Panc1 (cell line): ENCODE measurements at regions not wholly inside any gene's neighbourhood (a gene's known extent, or its start where the extent isn't known, plus 50 kb on each side); places are given as distances from the start of the nearest gene placed in this dataset.

Source experiments
- ATAC-seq: fragments of 200-7000 bp; cut with Tn5 transposase; 2 replicates; pipeline ENCODE4 v1.9.1; 2020; ENCODE audit warnings: mild to moderate bottlenecking, moderate library complexity
- BruUV-seq: library from RNA; stranded (reverse); fragments of 400-500 nt; replicated peaks from 2 replicates; lab custom pipeline; 2021; lab: Mats Ljungman, UMichigan
- CTCF ChIA-PET: fragments of 300-600 bp; sonication (Branson Sonifier 250); formaldehyde crosslinking; loops from one replicate; lab custom pipeline; 2022; ENCODE audit warnings: antibody characterized with exemption; lab: Charles Lee
- POLR2A ChIA-PET: fragments of 300-600 bp; sonication (Branson Sonifier 250); formaldehyde crosslinking; loops from one replicate; lab custom pipeline; 2022; ENCODE audit warnings: antibody characterized with exemption; lab: Charles Lee
- DNase-seq: peaks from one replicate; pipeline ENCODE4 v3.0.0-alpha.2; 2010; ENCODE audit warnings: low read depth, low spot score
- H3K27ac ChIP-seq: 2 replicates; pipeline ENCODE4 v1.5.1; 2011; ENCODE audit warnings: mild to moderate bottlenecking, low read length, inconsistent platforms
- H3K27me3 ChIP-seq: fragments of 200-500 bp; sonication (Bioruptor generic); 2 replicates; pipeline ENCODE4 v1.6.0; 2014; ENCODE audit warnings: low read length, inconsistent platforms; ENCODE audit not compliant: control insufficient read depth, insufficient read depth
- H3K36me3 ChIP-seq: fragments of 200-500 bp; sonication (Bioruptor generic); 2 replicates; pipeline ENCODE4 v1.5.1; 2014; ENCODE audit warnings: inconsistent platforms, mild to moderate bottlenecking, low read length, moderate library complexity; ENCODE audit not compliant: control insufficient read depth, insufficient read depth
- H3K4me1 ChIP-seq: 2 replicates; pipeline ENCODE4 v1.5.1; 2011; ENCODE audit warnings: inconsistent platforms, mild to moderate bottlenecking, low read length, moderate library complexity; ENCODE audit not compliant: control insufficient read depth, insufficient read depth
- H3K4me3 ChIP-seq, 2 experiments: 2 replicates each; pipeline ENCODE4 v1.5.1; 2011 to 2012; ENCODE audit warnings: low read depth in 2 of 2, low read length in 2 of 2, mild to moderate bottlenecking in 2 of 2, inconsistent platforms in 1 of 2, moderate library complexity in 1 of 2
- H3K9me3 ChIP-seq: fragments of 200-500 bp; sonication (Bioruptor generic); 2 replicates; pipeline ENCODE4 v1.5.1; 2014; ENCODE audit warnings: low read depth, mild to moderate bottlenecking, inconsistent platforms, low read length, moderate library complexity; ENCODE audit not compliant: control insufficient read depth, insufficient read depth
- CTCF ChIP-seq: fragments of 450-650 bp; IDR thresholded peaks from 2 replicates; pipeline ENCODE4 v1.5.1; 2017; ENCODE audit warnings: mild to moderate bottlenecking
- POLR2AphosphoS5 ChIP-seq: IDR thresholded peaks from 2 replicates; pipeline ENCODE4 v1.6.1; 2012; ENCODE audit warnings: mild to moderate bottlenecking, low read depth, low read length, moderate library complexity
- SIN3A ChIP-seq: IDR thresholded peaks from 2 replicates; pipeline ENCODE4 v1.6.1; 2012; ENCODE audit warnings: low read depth, mild to moderate bottlenecking, low read length, moderate library complexity, borderline replicate concordance; ENCODE audit not compliant: insufficient read depth
- TCF7L2 ChIP-seq: IDR thresholded peaks from 2 replicates; pipeline ENCODE4 v1.6.1; 2011; ENCODE audit warnings: mild to moderate bottlenecking, low read depth, low read length, inconsistent platforms
- in situ Hi-C: cut with HindIII; loops from 2 replicates; pipeline ENCODE4 v1.10.0; 2016; ENCODE audit warnings: low sequenced_read_pairs, low pct_unique_long_range_greater_than_20kb
- intact Hi-C: fragments of 100-400 bp; cut with micrococcal nuclease; formaldehyde crosslinking; loops from one replicate; pipeline ENCODE4 v1.10.0; 2022; ENCODE audit not compliant: unreplicated experiment
- TF ChIP-seq, protein P1 (sequence below), 2 experiments: IDR thresholded peaks; 2 replicates each; pipeline ENCODE4 v1.6.1; 2011 to 2012; ENCODE audit warnings: low read depth in 2 of 2, control low read depth in 1 of 2, low read length in 1 of 2, mild to moderate bottlenecking in 1 of 2, moderate library complexity in 1 of 2; ENCODE audit not compliant: insufficient read depth in 1 of 2

DNA sequence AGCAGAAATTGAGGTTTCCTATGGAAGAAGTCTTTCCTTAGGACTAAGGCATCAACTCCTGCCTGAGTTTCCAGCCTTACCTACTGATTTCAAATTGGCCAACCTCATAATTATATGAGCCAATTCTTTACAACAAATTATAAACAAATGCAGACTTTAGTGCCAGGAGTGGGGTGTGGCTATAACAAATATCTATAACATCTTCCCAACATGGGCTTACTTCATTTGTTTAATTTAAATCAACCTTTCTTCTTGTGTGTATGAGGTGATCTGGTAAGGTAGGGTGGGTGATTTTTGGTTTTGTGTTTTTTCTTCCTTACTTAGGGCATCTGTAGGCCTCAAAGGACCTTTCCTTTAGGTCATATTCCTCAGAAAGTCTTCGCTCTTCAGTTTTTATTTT lies 354.9 kb downstream of the SHANK2 start:
- H3K4me3 ChIP-seq: no peak overlapping the region
- TF ChIP-seq CTCF (no peak), POLR2AphosphoS5 (no peak), TCF7L2 (no peak), SIN3A (no peak)
- TF ChIP-seq, protein P1, sequence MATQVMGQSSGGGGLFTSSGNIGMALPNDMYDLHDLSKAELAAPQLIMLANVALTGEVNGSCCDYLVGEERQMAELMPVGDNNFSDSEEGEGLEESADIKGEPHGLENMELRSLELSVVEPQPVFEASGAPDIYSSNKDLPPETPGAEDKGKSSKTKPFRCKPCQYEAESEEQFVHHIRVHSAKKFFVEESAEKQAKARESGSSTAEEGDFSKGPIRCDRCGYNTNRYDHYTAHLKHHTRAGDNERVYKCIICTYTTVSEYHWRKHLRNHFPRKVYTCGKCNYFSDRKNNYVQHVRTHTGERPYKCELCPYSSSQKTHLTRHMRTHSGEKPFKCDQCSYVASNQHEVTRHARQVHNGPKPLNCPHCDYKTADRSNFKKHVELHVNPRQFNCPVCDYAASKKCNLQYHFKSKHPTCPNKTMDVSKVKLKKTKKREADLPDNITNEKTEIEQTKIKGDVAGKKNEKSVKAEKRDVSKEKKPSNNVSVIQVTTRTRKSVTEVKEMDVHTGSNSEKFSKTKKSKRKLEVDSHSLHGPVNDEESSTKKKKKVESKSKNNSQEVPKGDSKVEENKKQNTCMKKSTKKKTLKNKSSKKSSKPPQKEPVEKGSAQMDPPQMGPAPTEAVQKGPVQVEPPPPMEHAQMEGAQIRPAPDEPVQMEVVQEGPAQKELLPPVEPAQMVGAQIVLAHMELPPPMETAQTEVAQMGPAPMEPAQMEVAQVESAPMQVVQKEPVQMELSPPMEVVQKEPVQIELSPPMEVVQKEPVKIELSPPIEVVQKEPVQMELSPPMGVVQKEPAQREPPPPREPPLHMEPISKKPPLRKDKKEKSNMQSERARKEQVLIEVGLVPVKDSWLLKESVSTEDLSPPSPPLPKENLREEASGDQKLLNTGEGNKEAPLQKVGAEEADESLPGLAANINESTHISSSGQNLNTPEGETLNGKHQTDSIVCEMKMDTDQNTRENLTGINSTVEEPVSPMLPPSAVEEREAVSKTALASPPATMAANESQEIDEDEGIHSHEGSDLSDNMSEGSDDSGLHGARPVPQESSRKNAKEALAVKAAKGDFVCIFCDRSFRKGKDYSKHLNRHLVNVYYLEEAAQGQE (IDR thresholded peaks at IDR 0.05; ENCODE audit: insufficient read depth in 1 of 2, low read depth in 2 of 2, low read length in 1 of 2): no peak
- intact Hi-C loops (no loop called here), in situ Hi-C loops (no loop called here)
- ATAC-seq: no peak
- no peaks in the 10 kb centered on the region for H3K27me3 ChIP-seq
- H3K36me3 ChIP-seq: no peaks in the 10 kb centered on the region
- ChIA-PET CTCF (no interaction called here), POLR2A (no interaction called here)
- DNase-seq: no peak
- H3K4me1 ChIP-seq: no peaks in the 10 kb centered on the region
- H3K9me3 ChIP-seq: peaks cover 5% of the 10 kb centered on the region; the same call in 1 of the 2 replicates
- BruUV-seq: no TSS peak
- H3K27ac ChIP-seq: no peak overlapping the region

- BruUV-seq: no TSS peak
- ATAC-seq (no peak), DNase-seq (no peak)
- intact Hi-C loops: no loop called here
- Histone ChIP-seq H3K27me3 (no peaks in the 10 kb centered on the region), H3K36me3 (no peaks in the 10 kb centered on the region), H3K4me1 (no peaks in the 10 kb centered on the region), H3K9me3 (peaks cover 5% of the 10 kb centered on the region; the same call in 1 of the 2 replicates), H3K27ac (no peak overlapping the region), H3K4me3 (no peak overlapping the region)
- CTCF ChIA-PET: no interaction called here
- TF ChIP-seq TCF7L2: no peak
- no peak for TF ChIP-seq POLR2AphosphoS5
- TF ChIP-seq CTCF: no peak
- TF ChIP-seq, protein P1 (IDR thresholded peaks at IDR 0.05; ENCODE audit: insufficient read depth in 1 of 2, low read depth in 2 of 2, low read length in 1 of 2): no peak
- no peak for TF ChIP-seq SIN3A
- POLR2A ChIA-PET: no interaction called here
- in situ Hi-C loops: no loop called here
Observed at GRCh38 chr11:70899616-70900015, 352.8 kb downstream of the SHANK2 start.
